ENCODE measurements at regions not wholly inside any gene's neighbourhood (a gene's known extent, or its start where the extent isn't known, plus 50 kb on each side); places are given as distances from the start of the nearest gene placed in this dataset.

DNA sequence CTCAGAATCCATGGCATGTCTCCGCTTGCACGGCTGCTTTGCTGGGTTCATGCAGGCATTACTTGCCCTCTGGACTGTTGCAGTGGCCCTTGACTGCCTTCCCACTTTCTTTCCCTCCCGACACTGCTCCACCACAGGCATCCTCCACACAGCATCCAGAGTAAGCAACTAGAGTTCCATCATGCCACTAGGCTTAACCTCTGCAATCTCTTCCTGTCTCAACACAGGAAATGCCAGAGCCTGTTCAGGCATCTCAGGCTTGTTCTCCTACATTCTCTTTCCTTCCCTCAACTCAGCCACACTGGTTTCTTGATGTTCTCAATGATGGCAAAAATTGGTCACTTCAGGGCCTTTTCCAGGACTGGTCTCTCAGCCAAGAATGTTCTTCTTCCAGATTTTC lies 284.5 kb upstream of the KLF6 start:
- no peak overlapping the region for H3K4me3 ChIP-seq (ENCODE audit: low read depth, low read length)
- TF ChIP-seq, protein P1, sequence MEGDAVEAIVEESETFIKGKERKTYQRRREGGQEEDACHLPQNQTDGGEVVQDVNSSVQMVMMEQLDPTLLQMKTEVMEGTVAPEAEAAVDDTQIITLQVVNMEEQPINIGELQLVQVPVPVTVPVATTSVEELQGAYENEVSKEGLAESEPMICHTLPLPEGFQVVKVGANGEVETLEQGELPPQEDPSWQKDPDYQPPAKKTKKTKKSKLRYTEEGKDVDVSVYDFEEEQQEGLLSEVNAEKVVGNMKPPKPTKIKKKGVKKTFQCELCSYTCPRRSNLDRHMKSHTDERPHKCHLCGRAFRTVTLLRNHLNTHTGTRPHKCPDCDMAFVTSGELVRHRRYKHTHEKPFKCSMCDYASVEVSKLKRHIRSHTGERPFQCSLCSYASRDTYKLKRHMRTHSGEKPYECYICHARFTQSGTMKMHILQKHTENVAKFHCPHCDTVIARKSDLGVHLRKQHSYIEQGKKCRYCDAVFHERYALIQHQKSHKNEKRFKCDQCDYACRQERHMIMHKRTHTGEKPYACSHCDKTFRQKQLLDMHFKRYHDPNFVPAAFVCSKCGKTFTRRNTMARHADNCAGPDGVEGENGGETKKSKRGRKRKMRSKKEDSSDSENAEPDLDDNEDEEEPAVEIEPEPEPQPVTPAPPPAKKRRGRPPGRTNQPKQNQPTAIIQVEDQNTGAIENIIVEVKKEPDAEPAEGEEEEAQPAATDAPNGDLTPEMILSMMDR (IDR thresholded peaks at IDR 0.05; ENCODE audit: low read depth, low read length) = no peak

DNA sequence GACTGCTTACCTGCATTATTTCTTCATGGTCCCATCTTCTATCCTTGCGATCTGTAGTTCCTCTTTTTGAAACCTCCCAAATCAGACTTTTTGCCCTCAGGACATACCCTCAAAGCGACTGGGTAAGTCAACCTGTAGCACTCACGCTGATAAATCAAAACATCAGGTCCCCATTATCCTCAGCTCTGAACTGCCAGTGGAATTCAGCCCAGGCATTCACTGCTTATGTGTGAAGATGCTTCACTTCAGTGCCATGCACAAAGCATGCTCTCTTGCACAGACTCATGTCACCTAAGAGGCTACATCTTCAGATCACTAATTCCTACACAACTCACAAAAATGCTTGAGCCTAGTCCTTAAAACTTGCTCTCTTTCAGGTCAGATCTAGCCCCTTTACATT lies 283.6 kb upstream of the KLF6 start:
- no peak overlapping the region for H3K4me3 ChIP-seq (ENCODE audit: low read depth, low read length)
- TF ChIP-seq, protein P1 (IDR thresholded peaks at IDR 0.05; ENCODE audit: low read depth, low read length) = no peak

DNA sequence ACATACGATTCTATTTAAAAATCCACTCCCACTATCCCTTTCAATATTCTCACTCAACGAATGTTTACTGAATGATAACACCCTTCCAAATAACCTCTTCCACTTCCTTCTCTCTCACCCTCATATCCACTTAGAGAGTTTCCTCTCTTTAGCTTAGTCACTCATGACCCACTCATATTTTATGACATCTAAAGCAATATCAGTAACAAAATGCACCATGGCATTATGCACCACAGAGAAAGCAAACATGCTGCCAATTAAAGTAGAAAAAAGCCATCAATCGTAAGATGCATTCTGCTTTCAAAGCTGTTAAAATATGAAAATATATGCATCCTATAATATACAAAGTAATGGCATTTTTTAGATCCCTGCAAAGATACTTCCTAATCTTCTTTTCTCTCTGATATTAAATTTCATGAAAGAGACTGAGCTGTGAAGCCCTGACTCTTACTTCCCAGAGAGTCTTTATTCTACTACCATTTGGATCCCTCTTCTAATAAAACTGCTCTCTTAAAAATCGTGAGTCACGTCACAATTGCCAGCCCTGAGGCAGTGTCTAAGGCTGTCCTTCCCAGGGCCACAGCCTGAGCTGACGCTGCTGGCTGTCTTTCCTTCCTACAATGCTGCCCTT lies 283.0 kb upstream of the KLF6 start:
- TF ChIP-seq, protein P1 (IDR thresholded peaks at IDR 0.05; ENCODE audit: low read depth, low read length) = no peak
- no peak overlapping the region for H3K4me3 ChIP-seq (ENCODE audit: low read depth, low read length)

DNA sequence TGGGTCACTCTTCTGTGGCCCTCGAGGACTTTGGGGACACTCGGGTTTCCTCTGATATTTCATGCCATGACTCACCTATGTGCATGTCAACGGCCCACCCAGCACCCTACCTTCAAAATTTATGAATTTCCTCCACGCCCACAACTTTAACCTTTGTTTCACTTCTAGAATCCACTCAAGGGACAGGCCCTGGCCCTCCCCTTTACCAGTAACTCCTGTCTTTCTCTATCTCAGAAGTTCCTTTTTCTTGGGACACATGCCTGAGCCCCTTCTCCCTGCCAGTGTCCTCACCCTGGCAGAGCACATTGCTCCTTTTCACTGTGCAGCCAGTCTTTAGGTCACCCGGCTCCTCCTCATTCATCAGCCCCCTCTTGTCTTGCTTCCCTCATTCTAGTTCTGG lies 282.5 kb upstream of the KLF6 start:
- H3K4me3 ChIP-seq (ENCODE audit: low read depth, low read length) = no peak overlapping the region
- TF ChIP-seq, protein P1 (IDR thresholded peaks at IDR 0.05; ENCODE audit: low read depth, low read length) = no peak

DNA sequence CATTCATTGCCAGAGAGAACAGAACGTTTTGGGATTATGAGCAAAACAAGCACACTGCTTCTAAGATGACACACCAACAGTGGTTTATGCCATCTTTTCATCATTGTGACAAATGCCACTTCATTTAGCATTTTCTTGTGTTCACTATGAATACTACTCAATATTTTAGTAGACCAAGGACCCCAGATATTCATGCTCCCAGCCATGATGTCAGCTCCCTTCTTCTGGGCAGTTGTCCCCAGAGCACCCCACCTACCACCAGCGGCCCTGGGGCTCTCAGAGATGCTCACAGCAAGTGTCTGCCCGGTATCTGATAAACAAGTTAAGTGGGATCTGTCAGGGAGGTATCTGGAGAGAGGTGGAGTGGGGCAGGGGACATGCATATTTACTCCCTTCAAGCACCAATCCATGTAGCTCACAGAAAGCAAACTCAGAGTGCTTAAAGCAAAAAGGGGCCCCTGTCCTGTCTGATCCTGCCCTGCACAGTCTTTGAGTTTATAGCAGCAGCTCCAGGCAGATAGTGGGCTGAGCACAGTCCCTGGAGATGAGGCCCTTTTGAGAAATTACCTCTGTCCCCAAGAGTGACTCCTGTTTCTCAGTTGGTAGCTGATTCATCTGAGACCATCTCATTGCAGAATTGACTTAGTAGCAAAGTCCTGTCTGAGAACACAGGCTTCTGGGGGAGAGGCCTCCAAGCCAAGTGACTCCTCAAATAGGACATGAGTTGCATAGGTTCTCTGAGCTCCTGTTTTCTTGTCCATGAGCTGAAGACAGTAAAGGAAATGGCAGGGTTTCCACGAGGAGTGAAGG lies 281.8 kb upstream of the KLF6 start:
- TF ChIP-seq, protein P1 (IDR thresholded peaks at IDR 0.05; ENCODE audit: low read depth, low read length) = no peak
- no peak overlapping the region for H3K4me3 ChIP-seq (ENCODE audit: low read depth, low read length)

DNA sequence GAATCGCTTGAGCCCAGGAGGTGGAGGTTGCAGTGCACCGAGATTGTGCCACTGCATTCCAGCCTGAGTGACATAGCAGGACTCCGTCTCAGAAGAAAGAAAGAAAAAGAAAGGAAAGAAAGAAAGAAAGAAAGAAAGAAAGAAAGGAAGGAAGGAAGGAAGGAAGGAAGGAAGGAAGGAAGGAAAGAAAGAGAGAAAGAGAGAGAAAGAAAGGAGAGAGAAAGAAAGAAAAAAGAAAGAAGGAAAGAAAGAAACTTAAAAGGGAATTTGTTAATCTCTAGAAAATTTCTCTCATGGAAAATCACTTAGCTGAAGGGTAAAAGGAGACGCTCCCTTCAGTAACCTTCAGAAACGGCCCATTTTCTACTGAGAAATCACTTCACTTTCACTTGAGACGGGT lies 279.5 kb upstream of the KLF6 start:
- TF ChIP-seq, protein P1 (IDR thresholded peaks at IDR 0.05; ENCODE audit: low read depth, low read length) = no peak

DNA sequence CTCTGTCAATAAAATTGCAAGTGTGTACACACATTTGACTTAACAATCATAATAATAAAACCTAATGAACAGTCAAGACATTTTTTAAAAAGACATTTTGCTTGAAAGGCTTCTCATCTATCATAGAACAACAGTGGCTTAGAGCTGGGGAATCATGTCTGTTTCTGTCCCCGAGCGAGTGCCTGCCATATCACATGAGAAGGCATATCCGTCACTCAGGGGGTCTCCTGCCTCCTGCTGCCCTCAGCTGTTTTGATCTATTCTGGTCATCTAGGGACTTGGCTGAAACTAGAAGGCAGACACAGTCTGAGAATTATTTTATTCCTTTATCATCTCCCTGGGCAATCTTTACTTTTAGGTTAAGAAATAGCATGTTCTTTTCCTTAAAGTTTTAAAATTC lies 278.7 kb upstream of the KLF6 start:
- no peak overlapping the region for H3K4me3 ChIP-seq (ENCODE audit: low read depth, low read length)
- TF ChIP-seq, protein P1 (IDR thresholded peaks at IDR 0.05; ENCODE audit: low read depth, low read length) = no peak

More for the DNA sequence above, 279.5 kb upstream of the KLF6 start:
- H3K4me3 ChIP-seq (ENCODE audit: low read depth, low read length) = no peak overlapping the region
